ENCODE measurements at regions not wholly inside any gene's neighbourhood (a gene's known extent, or its start where the extent isn't known, plus 50 kb on each side); places are given as distances from the start of the nearest gene placed in this dataset.
"Not testable (repeated sequence)": the region's sequence is repeated elsewhere in the genome, so short reads cannot be mapped to it uniquely, and the experiment has no call there.

GRCh38 chr4:96407738-96408463 lies 568.0 kb downstream of the PDHA2 start:
- no TSS peak for BruUV-seq (replicated peaks)
- no peaks in the 10 kb centered on the region for H3K36me3 ChIP-seq (ENCODE audit: control insufficient read depth, insufficient read depth, low read length)
- H4K91ac ChIP-seq (ENCODE audit: insufficient read depth, low read depth, low read length), result no peak overlapping the region
- H3K9me3 ChIP-seq (ENCODE audit: control insufficient read depth, insufficient read depth, low read length), result no peaks in the 10 kb centered on the region; the same call in 1 of the 2 replicates
- H2BK15ac ChIP-seq (ENCODE audit: low read depth, low read length), result no peak overlapping the region
- H3K9ac ChIP-seq (ENCODE audit: low read depth, low read length), result no peak overlapping the region
- no peaks in the 10 kb centered on the region for H3K4me1 ChIP-seq (ENCODE audit: control insufficient read depth, insufficient read depth, low read length)
- no peak overlapping the region for H3K27ac ChIP-seq (ENCODE audit: insufficient read depth, low read length)
- no peaks in the 10 kb centered on the region for H3K9me1 ChIP-seq (ENCODE audit: insufficient read depth, low read length)
- no peak overlapping the region for H3K4me3 ChIP-seq (ENCODE audit: insufficient read depth, low read depth, low read length)
- no peak overlapping the region for H3K23ac ChIP-seq (ENCODE audit: low read depth, low read length)
- ATAC-seq (ENCODE audit: low read depth) (no peak), DNase-seq (no peak)
- no peaks in the 10 kb centered on the region for H4K20me1 ChIP-seq (ENCODE audit: insufficient read depth, low read length)
- H2AFZ ChIP-seq (replicated peaks; ENCODE audit: low read length, poor library complexity), result no peak overlapping the region
- no peak overlapping the region for H2BK120ac ChIP-seq (ENCODE audit: low read depth, low read length)
- intact Hi-C loops (cut with micrococcal nuclease), result no loop called here
- no peak for TF ChIP-seq RCOR1 (IDR thresholded peaks at IDR 0.05; ENCODE audit: insufficient replicate concordance, low read length)
- dilution Hi-C loops (cut with HindIII; ENCODE audit: low sequenced_read_pairs, unreplicated experiment), result no loop called here
- H3K27me3 ChIP-seq (ENCODE audit: control insufficient read depth, insufficient read depth, low read length), result no peaks in the 10 kb centered on the region
- H3K56ac ChIP-seq (ENCODE audit: extremely low read depth, insufficient read depth, low read length), result no peak overlapping the region
- no peak overlapping the region for H3K4me2 ChIP-seq (ENCODE audit: low read depth, low read length)
- no peak overlapping the region for H2BK5ac ChIP-seq (ENCODE audit: low read depth, low read length, poor library complexity, severe bottlenecking)
- ChIA-PET POLR2A (ENCODE audit: unreplicated experiment) (no interaction called here), CTCF (no interaction called here)
- H3K79me1 ChIP-seq (ENCODE audit: low read depth in 1 of 2, low read length in 2 of 2), result no peaks in the 10 kb centered on the region
- no CpG with 5 or more reads among the region's 5 CpGs for WGBS, 2 experiments (ENCODE audit: extremely low coverage in 2 of 2, insufficient read length in 1 of 2)
- no peak overlapping the region for H3K14ac ChIP-seq (replicated peaks; ENCODE audit: low read depth, low read length)
- no peak overlapping the region for H2AK9ac ChIP-seq (replicated peaks; ENCODE audit: low read depth, low read length, poor library complexity)
- no peak overlapping the region for H2BK20ac ChIP-seq (ENCODE audit: low read depth, low read length)
- no peak overlapping the region for H2AK5ac ChIP-seq (ENCODE audit: low read depth, low read length)
- H3K18ac ChIP-seq (ENCODE audit: low read depth, low read length), result no peak overlapping the region
- in situ Hi-C loops (cut with MboI; ENCODE audit: low sequenced_read_pairs), result no loop called here
- no peak overlapping the region for H4K8ac ChIP-seq (ENCODE audit: low read depth in 2 of 2, low read length in 2 of 2)
- no peak overlapping the region for H3K4ac ChIP-seq (ENCODE audit: low read depth, low read length)
- no peak overlapping the region for H4K5ac ChIP-seq (ENCODE audit: low read depth, low read length)

GRCh38 chr4:96414853-96415252 lies 575.0 kb downstream of the PDHA2 start:
- H2BK20ac ChIP-seq (ENCODE audit: low read depth, low read length); CTCF ChIA-PET; H3K27me3 ChIP-seq (ENCODE audit: control insufficient read depth, insufficient read depth, low read length); H3K56ac ChIP-seq (ENCODE audit: extremely low read depth, insufficient read depth, low read length); BruUV-seq (replicated peaks); dilution Hi-C loops (cut with HindIII; ENCODE audit: low sequenced_read_pairs, unreplicated experiment); H3K23ac ChIP-seq (ENCODE audit: low read depth, low read length); H2BK120ac ChIP-seq (ENCODE audit: low read depth, low read length); DNase-seq; H3K27ac ChIP-seq (ENCODE audit: insufficient read depth, low read length); H4K91ac ChIP-seq (ENCODE audit: insufficient read depth, low read depth, low read length); H3K9me1 ChIP-seq (ENCODE audit: insufficient read depth, low read length); H4K20me1 ChIP-seq (ENCODE audit: insufficient read depth, low read length); H3K9ac ChIP-seq (ENCODE audit: low read depth, low read length); POLR2A ChIA-PET (ENCODE audit: unreplicated experiment); H2AK9ac ChIP-seq (replicated peaks; ENCODE audit: low read depth, low read length, poor library complexity); intact Hi-C loops (cut with micrococcal nuclease); H3K36me3 ChIP-seq (ENCODE audit: control insufficient read depth, insufficient read depth, low read length); in situ Hi-C loops (cut with MboI; ENCODE audit: low sequenced_read_pairs); H3K9me3 ChIP-seq (ENCODE audit: control insufficient read depth, insufficient read depth, low read length); H3K4me3 ChIP-seq (ENCODE audit: insufficient read depth, low read depth, low read length); H3K79me1 ChIP-seq (ENCODE audit: low read depth in 1 of 2, low read length in 2 of 2); H3K4me1 ChIP-seq (ENCODE audit: control insufficient read depth, insufficient read depth, low read length); H4K8ac ChIP-seq (ENCODE audit: low read depth in 2 of 2, low read length in 2 of 2); H3K4ac ChIP-seq (ENCODE audit: low read depth, low read length); H3K18ac ChIP-seq (ENCODE audit: low read depth, low read length); H2AFZ ChIP-seq (replicated peaks; ENCODE audit: low read length, poor library complexity); H3K14ac ChIP-seq (replicated peaks; ENCODE audit: low read depth, low read length); H2BK15ac ChIP-seq (ENCODE audit: low read depth, low read length); ATAC-seq (ENCODE audit: low read depth); H2BK5ac ChIP-seq (ENCODE audit: low read depth, low read length, poor library complexity, severe bottlenecking); H4K5ac ChIP-seq (ENCODE audit: low read depth, low read length); H2AK5ac ChIP-seq (ENCODE audit: low read depth, low read length); H3K4me2 ChIP-seq (ENCODE audit: low read depth, low read length): not testable (repeated sequence)
- WGBS, 2 experiments (ENCODE audit: extremely low coverage in 2 of 2, insufficient read length in 1 of 2), result no CpG with 5 or more reads among the region's 21 CpGs
